Activated naive CD4-positive, alpha-beta T cell treated with anti-CD3 and anti-CD28 coated beads, Interleukin-2, amount 10 ng/mL, durations not matched to agents 7 days and 5 days (primary cell): ENCODE measurements at regions not wholly inside any gene's neighbourhood (a gene's known extent, or its start where the extent isn't known, plus 50 kb on each side); places are given as distances from the start of the nearest gene placed in this dataset.

Experiments
- CTCF ChIA-PET: fragments of 350-600 bp; sonication (Branson Sonifier 250); formaldehyde crosslinking; loops from one replicate; lab custom pipeline; 2021; ENCODE audit warnings: antibody characterized with exemption; lab: Charles Lee
- DNase-seq: peaks from one replicate; pipeline ENCODE4 v3.0.0-alpha.2; 2020
- H3K27ac Mint-ChIP-seq: one replicate; pipeline ENCODE4 v1.8.0; 2021; ENCODE audit warnings: mild to moderate bottlenecking, moderate library complexity, mixed read lengths
- H3K27me3 Mint-ChIP-seq: one replicate; pipeline ENCODE4 v1.8.0; 2021; ENCODE audit warnings: mild to moderate bottlenecking, mixed read lengths
- H3K36me3 Mint-ChIP-seq: one replicate; pipeline ENCODE4 v1.8.0; 2021; ENCODE audit warnings: mixed read lengths
- H3K4me1 Mint-ChIP-seq: one replicate; pipeline ENCODE4 v1.8.0; 2021; ENCODE audit warnings: mixed read lengths
- H3K4me3 Mint-ChIP-seq: one replicate; pipeline ENCODE4 v1.8.0; 2021; ENCODE audit warnings: mild to moderate bottlenecking, moderate library complexity, mixed read lengths
- H3K9me3 Mint-ChIP-seq: one replicate; pipeline ENCODE4 v1.8.0; 2021; ENCODE audit warnings: mixed read lengths

- no peaks in the 10 kb centered on the region for H3K9me3 Mint-ChIP-seq
- no peaks in the 10 kb centered on the region for H3K27me3 Mint-ChIP-seq
- H3K27ac Mint-ChIP-seq, result no peak overlapping the region
- no peaks in the 10 kb centered on the region for H3K4me1 Mint-ChIP-seq
- DNase-seq, result no peak
- CTCF ChIA-PET, result no interaction called here
- H3K36me3 Mint-ChIP-seq, result no peaks in the 10 kb centered on the region
- no peak overlapping the region for H3K4me3 Mint-ChIP-seq
Observed at GRCh38 chr13:109383683-109384082, 402.7 kb downstream of the IRS2 start.

DNA sequence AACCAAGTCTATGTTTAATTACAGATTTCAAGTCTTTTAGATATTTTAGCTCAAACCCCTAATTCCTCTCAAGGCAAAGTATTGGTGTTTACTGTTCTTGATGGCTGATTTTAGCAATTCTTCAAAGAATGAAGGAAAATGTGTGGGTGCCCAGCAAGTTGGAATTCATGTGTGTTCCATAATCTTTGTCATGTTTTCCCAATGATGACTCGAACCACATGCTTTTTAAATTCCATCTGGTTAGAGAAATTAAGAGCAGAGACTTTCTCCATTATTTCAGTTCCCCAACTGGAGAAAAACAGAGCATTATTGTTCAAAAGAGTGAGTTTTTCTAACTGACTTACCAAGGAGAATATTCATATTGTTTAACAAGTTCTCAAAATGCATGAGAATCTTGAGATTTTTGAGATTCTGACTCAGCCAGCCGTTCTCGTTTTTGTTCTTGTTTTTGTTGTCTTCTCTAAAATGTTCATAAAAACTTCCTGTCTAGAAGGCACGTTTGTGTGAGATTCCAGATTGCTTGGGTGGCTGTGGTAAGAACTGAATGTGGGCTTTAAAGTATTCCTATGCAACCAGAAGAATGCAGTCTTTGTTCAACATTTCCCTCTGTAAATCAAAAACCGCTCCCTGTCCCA is 404.7 kb downstream of the IRS2 start:
- no peaks in the 10 kb centered on the region for H3K9me3 Mint-ChIP-seq
- H3K36me3 Mint-ChIP-seq, result no peaks in the 10 kb centered on the region
- no peak overlapping the region for H3K4me3 Mint-ChIP-seq
- no peaks in the 10 kb centered on the region for H3K4me1 Mint-ChIP-seq
- CTCF ChIA-PET, result no interaction called here
- H3K27me3 Mint-ChIP-seq, result no peaks in the 10 kb centered on the region
- no peak for DNase-seq
- no peak overlapping the region for H3K27ac Mint-ChIP-seq

GRCh38 chr13:109380457-109380856 is 405.9 kb downstream of the IRS2 start:
- CTCF ChIA-PET, result no interaction called here
- no peak for DNase-seq
- H3K27ac Mint-ChIP-seq, result no peak overlapping the region
- no peaks in the 10 kb centered on the region for H3K4me1 Mint-ChIP-seq
- H3K36me3 Mint-ChIP-seq, result no peaks in the 10 kb centered on the region
- no peaks in the 10 kb centered on the region for H3K27me3 Mint-ChIP-seq
- H3K4me3 Mint-ChIP-seq, result no peak overlapping the region
- no peaks in the 10 kb centered on the region for H3K9me3 Mint-ChIP-seq

DNA sequence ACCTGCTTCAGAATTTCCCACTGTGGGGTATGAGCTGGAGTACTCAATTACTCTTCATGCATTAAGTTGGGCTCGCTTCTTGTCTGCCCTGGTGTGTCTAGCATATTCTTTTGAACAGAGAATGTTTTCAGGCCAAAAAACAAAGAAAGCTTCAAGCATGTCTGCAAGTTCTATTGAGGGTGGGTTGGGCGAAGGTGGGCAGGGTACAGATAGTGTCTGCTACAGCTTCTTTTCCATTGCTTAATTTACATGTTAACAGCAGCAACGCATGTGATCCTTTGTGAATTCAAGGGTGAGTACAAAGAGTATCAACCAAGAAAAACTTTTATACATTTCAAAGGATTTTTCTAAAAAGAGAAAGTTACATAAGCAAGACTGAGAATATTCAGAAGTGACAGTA is 406.5 kb downstream of the IRS2 start:
- Mint-ChIP-seq H3K36me3 (no peaks in the 10 kb centered on the region), H3K4me3 (no peak overlapping the region), H3K27ac (no peak overlapping the region), H3K9me3 (no peaks in the 10 kb centered on the region), H3K4me1 (no peaks in the 10 kb centered on the region), H3K27me3 (no peaks in the 10 kb centered on the region)
- no peak for DNase-seq
- CTCF ChIA-PET, result interaction anchor here (0.6 kb wide), 1 partner anchor 1215 kb away, joined by 3 read pairs; no protein-coding TSS in a partner anchor

DNA sequence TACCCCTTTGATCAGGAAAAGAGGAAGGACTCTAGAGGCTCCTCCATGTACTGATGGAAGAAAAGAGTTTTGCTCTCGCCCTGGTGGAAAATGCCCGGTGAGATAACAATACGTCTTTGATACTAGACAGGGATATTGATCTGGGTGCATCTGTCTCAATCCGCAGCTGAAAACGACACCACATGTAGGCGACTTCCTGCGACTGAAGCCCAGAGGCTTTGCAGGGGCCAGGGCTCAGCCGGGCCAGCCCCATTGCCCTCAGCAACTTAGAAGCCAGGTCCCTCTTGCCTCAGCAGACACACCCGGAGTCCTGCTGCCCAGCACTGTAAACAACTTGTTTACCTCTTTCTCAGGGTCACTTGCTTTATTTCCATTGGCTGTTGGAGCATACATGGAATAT is 409.4 kb downstream of the IRS2 start:
- Mint-ChIP-seq H3K27ac (no peak overlapping the region), H3K9me3 (no peaks in the 10 kb centered on the region), H3K4me3 (no peak overlapping the region), H3K4me1 (no peaks in the 10 kb centered on the region), H3K27me3 (no peaks in the 10 kb centered on the region), H3K36me3 (no peaks in the 10 kb centered on the region)
- no peak for DNase-seq
- CTCF ChIA-PET, result no interaction called here

DNA sequence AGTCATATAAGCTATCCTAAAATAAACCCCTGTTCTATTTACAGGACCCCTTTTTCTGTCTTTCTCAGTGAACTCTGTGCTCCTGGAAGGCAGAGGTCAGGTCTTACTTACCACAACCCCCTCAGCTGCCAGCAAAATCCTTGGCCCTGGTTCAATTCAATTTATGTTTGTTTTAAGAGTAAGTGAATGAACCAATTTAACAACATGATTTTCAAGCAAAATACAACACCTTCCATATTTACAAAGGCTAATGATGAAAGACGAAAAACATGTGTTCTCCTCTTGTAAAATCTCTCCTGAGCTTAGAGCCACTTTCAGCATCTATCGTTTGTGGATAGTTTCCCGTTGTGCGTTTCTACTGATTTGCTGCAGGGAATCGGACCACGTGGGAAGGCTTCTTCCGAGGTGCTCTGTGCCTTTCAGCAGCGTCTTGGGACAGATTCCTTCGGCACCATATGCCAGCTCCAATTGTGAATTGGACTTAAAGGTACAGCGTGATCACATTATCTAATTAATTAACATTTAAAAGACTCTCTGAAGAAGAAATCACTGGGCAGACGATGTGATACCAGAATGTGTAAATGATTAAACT is 411.7 kb downstream of the IRS2 start:
- H3K9me3 Mint-ChIP-seq, result no peaks in the 10 kb centered on the region
- no peaks in the 10 kb centered on the region for H3K27me3 Mint-ChIP-seq
- DNase-seq, result no peak
- H3K27ac Mint-ChIP-seq, result no peak overlapping the region
- CTCF ChIA-PET, result no interaction called here
- H3K4me1 Mint-ChIP-seq, result no peaks in the 10 kb centered on the region
- no peaks in the 10 kb centered on the region for H3K36me3 Mint-ChIP-seq
- no peak overlapping the region for H3K4me3 Mint-ChIP-seq

DNA sequence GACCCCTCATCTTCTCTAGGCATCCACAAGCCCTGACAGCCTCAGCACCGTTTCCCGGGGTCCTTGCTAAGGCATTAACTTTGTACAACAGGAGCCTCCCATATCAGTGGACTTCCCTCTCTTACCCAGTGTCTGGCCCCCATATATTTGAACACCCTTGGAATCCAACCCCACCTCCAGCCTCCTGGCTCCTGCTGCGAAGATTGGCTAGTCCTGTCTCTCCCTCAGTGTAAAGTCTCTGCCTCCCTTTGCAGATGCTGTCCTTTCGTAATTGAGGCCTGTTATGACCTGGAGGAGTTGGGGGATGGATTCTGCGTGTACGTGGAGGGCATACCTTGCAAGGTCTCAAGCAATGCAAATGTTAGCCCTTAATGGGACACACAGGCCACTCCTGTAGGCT is 413.7 kb downstream of the IRS2 start:
- no peak overlapping the region for H3K4me3 Mint-ChIP-seq
- no peak overlapping the region for H3K27ac Mint-ChIP-seq
- H3K36me3 Mint-ChIP-seq, result no peaks in the 10 kb centered on the region
- H3K4me1 Mint-ChIP-seq, result no peaks in the 10 kb centered on the region
- H3K27me3 Mint-ChIP-seq, result no peaks in the 10 kb centered on the region
- no peaks in the 10 kb centered on the region for H3K9me3 Mint-ChIP-seq
- CTCF ChIA-PET, result no interaction called here
- no peak for DNase-seq

DNA sequence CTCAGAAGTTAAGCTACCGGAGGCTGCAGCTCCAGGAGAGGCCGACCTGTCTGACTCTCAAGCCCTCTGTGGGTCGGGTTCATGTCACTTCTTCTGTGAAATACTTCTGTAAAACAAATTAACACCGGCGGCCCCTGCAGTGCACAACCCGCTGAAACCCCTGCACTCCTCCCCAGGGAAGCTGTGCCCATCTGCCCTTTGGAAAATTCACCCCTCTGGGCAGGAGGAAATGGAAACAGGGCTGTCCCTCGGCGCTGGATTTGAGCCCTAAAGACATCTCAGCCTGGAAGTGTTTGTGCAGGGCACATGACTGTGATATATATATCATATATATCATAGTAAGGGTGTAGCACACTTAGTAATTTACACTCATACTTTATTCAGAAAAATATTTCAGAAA is 415.3 kb downstream of the IRS2 start:
- CTCF ChIA-PET, result no interaction called here
- no peaks in the 10 kb centered on the region for H3K36me3 Mint-ChIP-seq
- H3K9me3 Mint-ChIP-seq, result no peaks in the 10 kb centered on the region
- H3K4me1 Mint-ChIP-seq, result no peaks in the 10 kb centered on the region
- no peaks in the 10 kb centered on the region for H3K27me3 Mint-ChIP-seq
- no peak overlapping the region for H3K4me3 Mint-ChIP-seq
- H3K27ac Mint-ChIP-seq, result no peak overlapping the region
- no peak for DNase-seq

- Mint-ChIP-seq H3K27ac (no peak overlapping the region), H3K9me3 (no peaks in the 10 kb centered on the region), H3K4me3 (no peak overlapping the region), H3K27me3 (no peaks in the 10 kb centered on the region), H3K4me1 (no peaks in the 10 kb centered on the region), H3K36me3 (no peaks in the 10 kb centered on the region)
- no peak for DNase-seq
- CTCF ChIA-PET, result no interaction called here
Observed at GRCh38 chr13:109370496-109370895, 415.9 kb downstream of the IRS2 start.

DNA sequence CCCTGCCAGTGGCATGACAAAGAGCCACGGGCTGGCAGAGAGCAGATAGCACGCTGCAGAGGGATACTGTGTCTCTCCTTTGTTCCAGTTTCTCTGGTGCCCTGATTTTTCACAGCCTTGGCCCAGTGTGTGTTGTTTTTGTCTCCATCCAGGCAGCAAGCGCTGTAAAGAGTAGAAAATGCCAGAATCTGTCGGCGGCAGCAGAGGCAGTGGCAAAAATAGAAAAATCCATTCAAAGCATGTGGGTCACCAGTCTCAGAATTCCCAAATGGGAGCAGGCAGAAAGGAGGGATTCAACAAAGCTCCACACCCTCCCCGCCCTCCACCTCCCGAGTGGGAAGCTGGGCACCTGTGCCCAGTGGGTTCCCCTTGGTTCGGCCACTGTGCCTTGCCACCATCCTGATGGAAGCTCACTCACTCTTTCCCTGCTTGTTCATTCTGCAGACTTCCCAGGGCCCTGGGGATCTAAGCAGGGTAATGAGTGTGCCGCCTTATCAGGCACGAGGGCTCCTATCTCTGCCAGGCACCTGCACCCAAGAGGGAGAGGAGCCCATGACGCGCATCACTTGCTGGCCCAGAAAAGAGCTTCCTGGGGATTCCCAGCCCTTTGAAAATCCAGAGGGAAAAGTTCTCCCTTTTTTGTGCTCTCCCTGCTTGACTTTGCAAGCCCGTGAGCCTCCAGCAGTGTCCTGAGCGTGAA is 416.9 kb downstream of the IRS2 start:
- Mint-ChIP-seq H3K27me3 (no peaks in the 10 kb centered on the region), H3K27ac (no peak overlapping the region), H3K9me3 (no peaks in the 10 kb centered on the region), H3K4me3 (no peak overlapping the region), H3K4me1 (no peaks in the 10 kb centered on the region), H3K36me3 (no peaks in the 10 kb centered on the region)
- CTCF ChIA-PET, result no interaction called here
- DNase-seq, result no peak

DNA sequence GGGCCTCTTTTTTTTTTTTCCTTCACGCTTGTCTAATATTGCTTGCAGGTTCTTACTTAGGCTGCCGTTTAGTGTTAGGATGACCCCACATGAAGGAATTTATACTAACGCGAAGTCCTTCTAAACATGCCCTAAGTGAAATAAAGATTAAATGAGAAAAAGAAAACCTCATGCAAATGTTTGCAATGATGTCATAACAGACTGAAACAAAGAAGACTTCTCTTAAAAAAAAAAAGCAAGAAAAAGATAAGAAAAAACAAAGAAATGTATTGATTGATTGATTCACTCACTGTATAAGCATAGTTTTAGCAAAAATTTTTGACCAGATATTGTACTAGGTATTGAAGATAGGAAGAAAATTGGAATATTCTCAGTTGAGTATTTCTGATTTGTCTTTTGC is 418.2 kb downstream of the IRS2 start:
- Mint-ChIP-seq H3K36me3 (no peaks in the 10 kb centered on the region), H3K9me3 (no peaks in the 10 kb centered on the region), H3K4me1 (no peaks in the 10 kb centered on the region), H3K4me3 (no peak overlapping the region), H3K27ac (no peak overlapping the region), H3K27me3 (no peaks in the 10 kb centered on the region)
- CTCF ChIA-PET, result no interaction called here
- no peak for DNase-seq

DNA sequence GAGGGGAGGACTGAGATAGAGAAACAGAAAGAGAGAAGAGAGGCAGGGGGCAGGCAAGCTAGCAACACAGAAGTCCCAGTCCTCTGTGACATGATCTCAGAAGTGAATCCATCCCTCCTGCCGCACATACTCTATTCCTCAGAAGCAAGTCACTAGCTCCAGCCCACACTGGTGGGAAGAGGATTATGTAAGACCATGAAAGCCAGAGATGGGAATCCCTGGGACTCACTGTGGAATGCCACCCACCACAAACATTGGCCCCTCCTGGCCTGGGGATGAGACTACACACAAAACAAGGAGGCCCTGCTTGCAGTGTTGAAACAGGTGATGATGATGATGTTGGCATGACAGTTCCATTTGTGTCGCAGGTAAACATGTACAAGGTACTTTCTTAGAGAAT is 419.9 kb downstream of the IRS2 start:
- Mint-ChIP-seq H3K4me1 (no peaks in the 10 kb centered on the region), H3K4me3 (no peak overlapping the region), H3K9me3 (no peaks in the 10 kb centered on the region), H3K36me3 (no peaks in the 10 kb centered on the region), H3K27ac (no peak overlapping the region), H3K27me3 (no peaks in the 10 kb centered on the region)
- DNase-seq, result no peak
- CTCF ChIA-PET, result no interaction called here

DNA sequence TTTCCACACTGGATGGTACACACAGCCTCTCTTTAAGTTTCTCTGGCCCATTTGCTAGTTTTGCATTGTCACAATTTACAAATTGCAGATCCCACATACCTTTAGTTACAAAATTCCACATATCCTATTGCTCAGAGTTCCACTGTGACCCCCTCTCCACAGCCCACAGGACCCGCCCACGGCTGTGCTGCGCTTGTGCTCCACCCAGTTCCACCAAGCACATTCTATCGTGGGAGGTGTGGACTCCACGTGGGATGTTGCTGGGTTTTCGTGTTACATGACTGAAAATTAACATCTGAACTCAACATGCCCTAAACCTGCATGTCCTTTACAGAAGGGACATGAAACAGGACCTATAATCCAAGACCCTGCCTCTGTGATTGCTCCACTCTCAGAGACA is 423.0 kb downstream of the IRS2 start:
- no peaks in the 10 kb centered on the region for H3K36me3 Mint-ChIP-seq
- no peaks in the 10 kb centered on the region for H3K27me3 Mint-ChIP-seq
- no peaks in the 10 kb centered on the region for H3K9me3 Mint-ChIP-seq
- CTCF ChIA-PET, result no interaction called here
- no peak overlapping the region for H3K27ac Mint-ChIP-seq
- H3K4me3 Mint-ChIP-seq, result no peak overlapping the region
- DNase-seq, result no peak
- H3K4me1 Mint-ChIP-seq, result no peaks in the 10 kb centered on the region

DNA sequence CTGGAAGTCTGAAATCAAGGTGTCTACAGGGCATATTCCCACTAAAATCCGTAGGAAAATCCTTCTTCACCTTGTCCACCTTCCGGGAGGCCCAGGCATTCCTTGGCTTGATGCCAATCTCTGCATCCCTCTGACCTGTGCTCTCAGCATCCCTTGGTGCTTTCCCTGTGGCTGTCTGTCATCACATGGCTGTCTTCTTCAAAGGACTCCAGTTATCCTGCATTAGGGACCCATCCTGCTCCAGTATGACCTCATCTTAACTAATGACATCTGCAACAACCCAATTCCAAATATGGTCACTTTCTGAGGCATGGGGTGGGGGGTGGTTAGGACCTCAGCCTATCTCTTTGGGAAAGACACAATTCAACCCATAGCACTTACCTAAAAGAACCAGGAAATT is 423.8 kb downstream of the IRS2 start:
- CTCF ChIA-PET, result no interaction called here
- H3K27ac Mint-ChIP-seq, result no peak overlapping the region
- no peak overlapping the region for H3K4me3 Mint-ChIP-seq
- H3K9me3 Mint-ChIP-seq, result no peaks in the 10 kb centered on the region
- no peaks in the 10 kb centered on the region for H3K4me1 Mint-ChIP-seq
- H3K27me3 Mint-ChIP-seq, result no peaks in the 10 kb centered on the region
- no peak for DNase-seq
- no peaks in the 10 kb centered on the region for H3K36me3 Mint-ChIP-seq

- H3K4me1 Mint-ChIP-seq, result no peaks in the 10 kb centered on the region
- no peaks in the 10 kb centered on the region for H3K9me3 Mint-ChIP-seq
Observed at GRCh38 chr13:109361562-109362289, 424.7 kb downstream of the IRS2 start.

More at GRCh38 chr13:109361562-109362289, 424.7 kb downstream of the IRS2 start:
- CTCF ChIA-PET, result no interaction called here
- DNase-seq, result no peak
- no peak overlapping the region for H3K27ac Mint-ChIP-seq
- H3K36me3 Mint-ChIP-seq, result no peaks in the 10 kb centered on the region
- H3K27me3 Mint-ChIP-seq, result no peaks in the 10 kb centered on the region
- no peak overlapping the region for H3K4me3 Mint-ChIP-seq
